Umbilical cord (tissue), 1 donor: ENCODE measurements at regions not wholly inside any gene's neighbourhood (a gene's known extent, or its start where the extent isn't known, plus 50 kb on each side); places are given as distances from the start of the nearest gene placed in this dataset.

Source experiments
- DNase-seq: peaks from one replicate; pipeline ENCODE4 v3.0.0-alpha.2; 2015; ENCODE audit warnings: low spot score

- DNase-seq, result peak; percentile 2
Observed at GRCh38 chrX:65034292-65034667, 58.0 kb upstream of the ZC4H2 start.
